ENCODE measurements at regions not wholly inside any gene's neighbourhood (a gene's known extent, or its start where the extent isn't known, plus 50 kb on each side); places are given as distances from the start of the nearest gene placed in this dataset.

DNA sequence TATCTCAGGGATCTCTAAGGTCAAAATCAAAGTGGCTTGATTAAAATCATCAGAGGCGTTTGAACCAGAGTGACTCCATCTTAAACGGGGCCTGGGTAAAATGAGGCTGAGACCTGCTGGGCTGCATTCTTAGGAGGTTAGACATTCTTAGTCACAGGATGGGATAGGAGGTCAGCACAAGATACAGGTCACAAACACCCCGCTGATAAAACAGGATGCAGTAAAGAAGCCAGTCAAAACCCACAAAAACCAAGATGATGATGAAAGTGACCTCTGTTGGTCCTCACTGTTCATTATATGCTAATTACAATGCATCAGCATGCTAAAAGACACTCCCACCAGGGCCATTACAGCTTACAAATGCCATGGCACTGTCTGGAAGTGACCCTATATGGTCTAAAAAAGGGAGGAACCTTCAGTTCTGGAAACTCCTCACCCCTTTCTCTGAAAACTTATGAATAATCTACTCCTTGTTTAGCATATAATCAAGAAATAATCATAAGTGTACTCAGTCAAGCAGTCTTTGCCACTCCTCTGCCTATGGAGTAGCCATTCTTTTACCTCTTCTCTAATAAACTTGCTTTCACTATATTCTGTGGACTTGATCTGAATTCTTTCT lies 143.3 kb upstream of the SLCO3A1 start:
- TF ChIP-seq, protein P1, sequence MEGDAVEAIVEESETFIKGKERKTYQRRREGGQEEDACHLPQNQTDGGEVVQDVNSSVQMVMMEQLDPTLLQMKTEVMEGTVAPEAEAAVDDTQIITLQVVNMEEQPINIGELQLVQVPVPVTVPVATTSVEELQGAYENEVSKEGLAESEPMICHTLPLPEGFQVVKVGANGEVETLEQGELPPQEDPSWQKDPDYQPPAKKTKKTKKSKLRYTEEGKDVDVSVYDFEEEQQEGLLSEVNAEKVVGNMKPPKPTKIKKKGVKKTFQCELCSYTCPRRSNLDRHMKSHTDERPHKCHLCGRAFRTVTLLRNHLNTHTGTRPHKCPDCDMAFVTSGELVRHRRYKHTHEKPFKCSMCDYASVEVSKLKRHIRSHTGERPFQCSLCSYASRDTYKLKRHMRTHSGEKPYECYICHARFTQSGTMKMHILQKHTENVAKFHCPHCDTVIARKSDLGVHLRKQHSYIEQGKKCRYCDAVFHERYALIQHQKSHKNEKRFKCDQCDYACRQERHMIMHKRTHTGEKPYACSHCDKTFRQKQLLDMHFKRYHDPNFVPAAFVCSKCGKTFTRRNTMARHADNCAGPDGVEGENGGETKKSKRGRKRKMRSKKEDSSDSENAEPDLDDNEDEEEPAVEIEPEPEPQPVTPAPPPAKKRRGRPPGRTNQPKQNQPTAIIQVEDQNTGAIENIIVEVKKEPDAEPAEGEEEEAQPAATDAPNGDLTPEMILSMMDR (IDR thresholded peaks at IDR 0.05; ENCODE audit: low read depth, low read length) = no peak
- TF ChIP-seq EZH2phosphoT487 (IDR thresholded peaks at IDR 0.05; ENCODE audit: low read depth) = no peak

All from OCI-LY3 (cell line).